Activated T-helper 17 cell treated with anti-CD3 and anti-CD28 coated beads, Interleukin-2, amount 50 U/mL, for 72 hours (primary cell): ENCODE measurements at regions not wholly inside any gene's neighbourhood (a gene's known extent, or its start where the extent isn't known, plus 50 kb on each side); places are given as distances from the start of the nearest gene placed in this dataset.

ENCODE experiments used
- ATAC-seq: fragments of 150-1000 bp; cut with Tn5 transposase; replicated peaks from 2 replicates; pipeline ENCODE4 v1.10.0; 2021; ENCODE audit warnings: mild to moderate bottlenecking, moderate library complexity
- H3K27ac Mint-ChIP-seq: one replicate; pipeline ENCODE4 v1.8.0; 2022; ENCODE audit warnings: mixed read lengths
- H3K27me3 Mint-ChIP-seq: one replicate; pipeline ENCODE4 v1.8.0; 2022; ENCODE audit warnings: mixed read lengths
- H3K36me3 Mint-ChIP-seq: one replicate; pipeline ENCODE4 v1.8.0; 2022; ENCODE audit warnings: low read depth, mild to moderate bottlenecking, mixed read lengths
- H3K4me1 Mint-ChIP-seq: one replicate; pipeline ENCODE4 v1.8.0; 2022; ENCODE audit warnings: mixed read lengths
- H3K4me3 Mint-ChIP-seq: one replicate; pipeline ENCODE4 v1.8.0; 2022; ENCODE audit warnings: mild to moderate bottlenecking, mixed read lengths
- H3K9me3 Mint-ChIP-seq: one replicate; pipeline ENCODE4 v1.8.0; 2022; ENCODE audit warnings: mixed read lengths

DNA sequence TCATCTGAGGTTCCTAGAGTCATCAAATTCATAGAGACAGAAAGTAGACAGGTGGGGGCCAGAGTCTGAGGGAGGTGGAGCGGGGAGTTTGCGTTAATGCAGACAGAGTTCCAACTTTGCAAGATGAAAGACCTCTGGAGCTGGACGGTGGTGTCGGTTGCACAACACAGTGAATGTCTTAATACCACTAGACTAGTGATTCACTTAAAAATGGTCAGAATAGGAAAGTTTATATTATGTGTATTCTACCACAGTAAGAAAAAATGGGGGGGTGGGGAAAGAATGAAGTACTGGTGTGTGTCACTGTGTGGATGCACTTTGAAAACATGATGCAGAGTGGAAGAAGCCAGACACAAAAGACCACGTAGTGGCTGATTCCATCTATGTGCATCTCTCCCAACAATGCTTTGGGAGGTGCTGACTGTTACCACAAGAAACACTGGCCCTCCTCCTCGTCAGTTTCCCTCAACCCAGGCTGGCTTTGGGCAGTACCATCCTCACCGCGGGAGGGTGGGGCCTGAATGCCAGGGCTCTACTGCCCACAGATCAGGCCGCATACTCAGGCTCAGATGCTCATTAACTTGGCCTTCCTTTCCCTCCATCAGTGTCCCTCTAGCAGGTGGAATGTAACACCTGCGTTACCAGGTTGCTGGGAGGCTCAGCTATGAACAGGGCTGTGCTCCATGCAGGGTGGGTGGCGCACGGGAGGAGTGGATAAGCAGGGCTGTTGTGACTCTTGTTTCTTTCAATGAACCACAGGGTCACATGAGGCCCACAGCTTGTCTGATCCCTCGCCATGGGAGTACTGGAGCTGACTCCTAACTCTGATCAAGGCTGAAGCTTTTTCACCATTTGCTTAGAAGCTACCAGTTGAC, 297.0 kb downstream of the CTTN start:
- Mint-ChIP-seq H3K4me3 (no peak overlapping the region), H3K36me3 (no peaks in the 10 kb centered on the region), H3K27ac (no peak overlapping the region), H3K27me3 (peaks cover 11% of the 10 kb centered on the region), H3K9me3 (no peaks in the 10 kb centered on the region), H3K4me1 (no peaks in the 10 kb centered on the region)
- ATAC-seq = no peak

DNA sequence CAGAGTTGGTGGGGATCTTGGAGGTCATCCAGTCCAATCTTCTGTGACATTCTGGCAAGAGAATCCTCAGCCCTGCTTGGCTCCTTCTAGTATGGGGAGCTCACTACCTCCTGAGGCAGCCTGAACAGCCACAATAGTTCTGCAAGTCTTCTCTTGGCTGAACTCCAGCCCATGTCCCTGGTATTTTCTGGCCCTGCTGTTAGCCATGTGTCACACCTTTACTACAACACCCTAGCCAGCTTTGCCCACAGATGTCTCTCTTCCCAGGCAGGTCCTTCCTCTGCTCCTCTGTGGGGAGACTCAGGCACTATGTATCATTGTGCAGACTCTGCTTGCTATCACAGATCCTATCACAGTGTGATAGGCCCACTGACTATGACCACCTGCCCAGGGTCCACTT, 297.7 kb downstream of the CTTN start:
- H3K27me3 Mint-ChIP-seq = peaks cover 11% of the 10 kb centered on the region
- no peak overlapping the region for H3K27ac Mint-ChIP-seq
- no peak overlapping the region for H3K4me3 Mint-ChIP-seq
- no peaks in the 10 kb centered on the region for H3K4me1 Mint-ChIP-seq
- no peak for ATAC-seq
- H3K9me3 Mint-ChIP-seq = no peaks in the 10 kb centered on the region
- no peaks in the 10 kb centered on the region for H3K36me3 Mint-ChIP-seq

DNA sequence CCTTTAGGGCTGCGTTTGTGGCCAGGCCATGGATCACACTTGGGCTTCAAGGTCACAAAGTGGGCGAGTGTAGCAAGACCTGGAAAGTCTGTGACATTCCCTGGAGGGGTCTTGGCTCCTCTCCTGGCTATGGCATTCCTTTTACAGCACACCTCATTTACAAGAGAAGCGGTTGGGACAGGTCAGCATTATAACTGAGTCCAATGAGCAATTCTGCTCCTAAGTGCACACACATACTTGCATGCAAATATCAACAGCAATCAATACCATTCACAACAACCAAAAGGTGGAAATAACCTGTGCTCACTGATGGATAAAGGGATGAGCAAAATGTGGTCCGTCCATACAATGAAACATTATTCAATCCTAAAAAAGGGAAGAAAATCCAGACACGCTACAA, 298.2 kb downstream of the CTTN start:
- no peak overlapping the region for H3K4me3 Mint-ChIP-seq
- H3K4me1 Mint-ChIP-seq = no peaks in the 10 kb centered on the region
- no peaks in the 10 kb centered on the region for H3K36me3 Mint-ChIP-seq
- H3K9me3 Mint-ChIP-seq = no peaks in the 10 kb centered on the region
- H3K27ac Mint-ChIP-seq = no peak overlapping the region
- peaks cover 11% of the 10 kb centered on the region for H3K27me3 Mint-ChIP-seq
- ATAC-seq = no peak

DNA sequence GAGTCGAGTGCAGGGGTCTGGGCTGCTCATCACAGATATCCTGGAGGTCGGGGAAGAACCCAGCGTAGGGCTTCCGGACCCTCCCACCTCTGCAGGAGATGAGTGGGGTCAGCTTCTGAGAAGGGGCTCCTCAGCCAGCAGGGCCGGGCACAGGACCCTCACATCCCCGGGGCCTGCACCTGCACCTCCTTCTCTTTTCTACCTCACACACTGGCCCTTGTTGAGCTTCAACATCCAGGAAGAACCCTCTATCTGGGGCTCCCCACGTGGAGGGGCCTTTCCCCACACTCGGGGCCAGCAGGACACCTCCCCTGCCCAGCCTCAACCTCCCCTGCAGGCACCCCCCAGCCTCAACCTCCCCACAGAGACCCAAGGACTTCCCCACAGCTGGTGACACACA, 299.4 kb downstream of the CTTN start:
- Mint-ChIP-seq H3K27ac (no peak overlapping the region), H3K4me1 (no peaks in the 10 kb centered on the region), H3K36me3 (no peaks in the 10 kb centered on the region), H3K27me3 (peaks cover 11% of the 10 kb centered on the region), H3K9me3 (no peaks in the 10 kb centered on the region), H3K4me3 (no peak overlapping the region)
- ATAC-seq = no peak

DNA sequence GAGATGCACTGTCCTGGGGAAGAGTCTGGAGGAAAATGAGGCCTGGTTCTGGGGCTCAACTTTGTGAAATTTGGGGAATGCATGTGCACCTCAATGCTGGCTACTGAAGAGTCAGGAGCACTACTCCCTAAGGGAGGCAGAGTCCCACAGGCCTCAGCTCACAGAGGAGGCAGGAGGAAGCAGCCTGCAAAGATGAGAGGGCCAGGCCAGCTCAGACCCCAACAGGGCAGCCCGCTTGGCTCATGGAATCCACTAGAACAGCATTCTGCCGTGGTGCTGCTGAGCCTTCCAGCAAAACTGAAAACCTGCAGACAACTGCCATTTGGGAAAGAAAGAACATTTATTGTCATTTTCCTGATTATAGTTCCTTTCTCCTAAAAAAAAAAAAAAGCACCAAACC, 300.5 kb downstream of the CTTN start:
- Mint-ChIP-seq H3K9me3 (no peaks in the 10 kb centered on the region), H3K4me3 (no peak overlapping the region), H3K36me3 (no peaks in the 10 kb centered on the region), H3K27me3 (peaks cover under 1% of the 10 kb centered on the region), H3K4me1 (no peaks in the 10 kb centered on the region), H3K27ac (no peak overlapping the region)
- no peak for ATAC-seq

DNA sequence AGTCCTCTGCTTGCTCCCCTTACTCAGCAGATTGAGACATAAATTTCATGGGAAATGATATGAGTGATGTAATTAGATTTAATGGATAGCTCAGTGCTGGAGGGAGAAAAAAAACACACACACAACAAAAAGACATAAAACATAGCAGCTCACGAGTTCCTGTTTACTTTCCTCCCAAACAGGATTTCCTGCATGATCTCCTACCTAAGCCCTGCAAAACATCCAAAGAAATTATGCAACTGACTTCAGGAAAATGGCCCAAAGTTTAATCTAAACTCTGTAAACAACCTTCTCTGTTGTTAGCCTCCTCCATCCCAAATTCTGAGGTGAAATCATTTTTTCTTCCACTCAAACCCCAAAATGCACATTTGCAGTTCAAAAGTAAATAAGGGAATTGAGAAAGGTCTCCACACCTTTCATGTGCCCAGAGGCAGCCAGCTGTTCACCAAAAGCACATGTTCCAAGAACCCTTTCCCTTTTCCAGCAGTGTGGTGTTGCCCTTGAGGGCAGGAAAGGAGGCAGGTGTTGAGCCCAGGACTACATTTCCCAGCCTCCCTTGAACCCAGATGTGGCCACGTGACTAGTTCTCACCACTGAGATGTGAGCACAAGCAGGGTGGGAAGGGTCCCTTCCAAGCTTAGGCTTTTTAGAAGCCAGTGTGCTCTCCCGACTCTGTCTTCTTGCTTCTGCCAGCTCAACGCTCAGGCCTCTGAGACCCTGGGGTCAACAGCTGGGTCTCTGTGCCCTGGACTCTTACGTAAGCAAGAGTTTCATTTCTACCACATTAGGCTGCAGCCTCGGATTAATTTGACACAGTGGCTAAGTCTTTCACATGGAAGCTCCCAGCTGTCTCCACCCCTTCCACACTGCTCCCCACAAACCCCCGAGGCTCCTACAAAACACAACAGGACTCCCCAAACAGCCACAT, 301.2 kb downstream of the CTTN start:
- no peaks in the 10 kb centered on the region for H3K4me1 Mint-ChIP-seq

DNA sequence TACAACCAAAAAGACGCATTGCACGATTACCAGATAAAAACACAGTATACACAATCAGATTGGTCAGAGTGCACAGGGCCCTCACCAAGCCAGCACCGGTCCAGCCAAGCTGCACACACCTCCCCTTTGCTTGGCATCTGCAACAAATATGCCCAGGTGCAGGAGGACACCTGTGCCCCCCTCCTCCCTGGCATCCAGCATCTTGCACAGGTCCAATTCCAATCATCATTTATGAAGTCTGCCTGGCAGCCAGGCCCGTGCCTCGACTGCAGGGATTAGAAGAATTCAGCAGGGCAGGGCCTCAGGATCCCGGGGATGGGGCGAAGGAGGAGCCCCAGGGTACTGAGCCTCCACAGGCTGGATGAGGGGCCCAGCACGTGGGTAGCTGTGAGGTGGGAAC, 302.1 kb downstream of the CTTN start:
- Mint-ChIP-seq H3K27me3 (no peaks in the 10 kb centered on the region), H3K4me1 (no peaks in the 10 kb centered on the region), H3K4me3 (no peak overlapping the region), H3K36me3 (no peaks in the 10 kb centered on the region), H3K27ac (no peak overlapping the region), H3K9me3 (no peaks in the 10 kb centered on the region)
- no peak for ATAC-seq

More for the DNA sequence above, 301.2 kb downstream of the CTTN start:
- Mint-ChIP-seq H3K9me3 (no peaks in the 10 kb centered on the region), H3K27ac (no peak overlapping the region), H3K27me3 (no peaks in the 10 kb centered on the region), H3K36me3 (no peaks in the 10 kb centered on the region), H3K4me3 (no peak overlapping the region)
- ATAC-seq = no peak

DNA sequence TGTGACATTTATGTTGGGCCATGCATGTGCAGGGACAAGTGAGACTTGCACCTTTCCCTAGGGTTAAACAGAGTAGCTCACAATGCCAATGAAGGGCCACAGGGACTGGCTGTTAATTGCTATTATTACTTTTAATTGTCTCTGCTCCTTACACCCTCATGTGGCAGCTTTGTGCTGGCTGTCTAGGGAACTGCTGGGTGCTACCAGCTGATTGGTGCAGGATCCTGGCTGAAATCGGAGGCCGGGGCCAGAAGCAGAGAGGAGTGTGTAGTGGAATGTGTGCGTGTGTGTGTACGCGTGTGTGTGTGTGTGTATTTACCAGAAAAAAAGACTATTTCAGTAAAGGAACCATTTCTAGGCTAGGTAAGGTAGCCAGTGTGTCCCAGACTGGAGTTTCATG, 302.5 kb downstream of the CTTN start:
- H3K36me3 Mint-ChIP-seq = no peaks in the 10 kb centered on the region

DNA sequence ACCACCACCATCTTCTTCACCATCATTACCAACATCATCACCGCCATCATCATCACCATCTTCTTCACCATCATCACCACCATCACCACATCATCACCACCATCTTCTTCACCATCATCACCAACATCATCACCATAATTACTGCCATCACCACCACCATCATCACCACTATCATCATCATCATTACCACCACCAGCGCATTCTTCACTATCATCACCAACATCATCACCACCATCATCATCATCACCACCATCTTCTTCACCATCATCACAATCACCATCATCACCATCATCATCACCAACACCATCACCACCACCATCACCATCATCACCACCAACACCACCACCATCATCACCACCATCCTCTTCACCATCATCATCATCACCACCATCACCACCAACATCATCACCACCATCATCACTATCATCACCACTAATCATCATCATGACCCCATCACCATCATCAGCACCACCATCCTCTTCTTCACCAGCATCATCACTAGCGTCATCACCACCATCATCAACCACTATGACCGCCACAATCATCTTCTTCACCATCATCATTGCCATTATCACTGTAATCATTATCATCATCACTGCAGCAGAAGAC, 303.8 kb downstream of the CTTN start:
- Mint-ChIP-seq H3K4me1 (no peaks in the 10 kb centered on the region), H3K27me3 (no peaks in the 10 kb centered on the region), H3K4me3 (no peak overlapping the region), H3K9me3 (no peaks in the 10 kb centered on the region), H3K27ac (no peak overlapping the region), H3K36me3 (no peaks in the 10 kb centered on the region)
- ATAC-seq = no peak

More for the DNA sequence above, 302.5 kb downstream of the CTTN start:
- no peak for ATAC-seq
- no peaks in the 10 kb centered on the region for H3K4me1 Mint-ChIP-seq
- H3K27ac Mint-ChIP-seq = no peak overlapping the region
- no peak overlapping the region for H3K4me3 Mint-ChIP-seq
- no peaks in the 10 kb centered on the region for H3K9me3 Mint-ChIP-seq
- H3K27me3 Mint-ChIP-seq = no peaks in the 10 kb centered on the region

DNA sequence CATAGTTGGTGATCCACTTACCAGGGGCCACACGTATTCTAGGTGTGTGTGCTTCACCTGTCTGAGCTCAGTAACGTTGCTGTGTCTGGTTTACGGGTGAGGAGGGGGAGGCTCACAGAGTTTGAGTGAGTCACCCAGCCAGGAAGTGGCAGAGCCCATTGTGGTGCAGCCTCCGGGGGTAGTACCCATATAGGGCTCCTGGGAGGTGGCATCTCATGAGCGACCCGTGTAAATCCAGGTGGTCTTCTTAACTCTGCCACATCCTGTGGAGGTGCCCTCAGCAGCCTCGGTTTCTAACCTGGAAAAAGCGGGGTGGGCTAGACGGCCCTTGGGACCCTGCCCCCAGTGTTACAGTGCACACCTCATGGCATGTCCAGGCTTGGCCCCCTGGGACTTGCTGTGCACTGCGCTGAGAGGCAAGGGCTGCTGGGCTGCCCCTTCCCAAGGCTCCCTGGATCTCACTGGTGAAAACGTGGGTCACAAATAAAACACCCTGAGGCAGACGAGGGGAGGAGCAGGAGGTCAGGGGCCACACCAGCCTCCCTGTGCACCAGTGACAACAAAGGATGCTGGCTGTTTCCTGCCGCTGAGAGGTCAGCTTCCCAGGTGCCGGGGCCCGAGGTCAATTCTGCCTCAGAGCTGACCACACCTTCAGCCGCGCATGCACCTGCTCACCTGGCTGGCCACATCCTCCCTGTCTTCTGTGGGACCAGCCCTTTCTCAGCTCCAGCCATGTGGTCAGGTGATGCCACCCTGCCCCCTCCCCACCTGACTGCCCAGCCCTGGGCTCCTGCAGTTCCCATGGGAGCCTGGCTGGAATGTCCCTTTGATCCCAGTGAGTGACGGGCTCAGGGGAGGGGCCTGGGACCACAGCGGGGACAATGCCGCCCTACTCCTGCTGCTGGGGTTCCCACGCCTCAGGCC, 305.1 kb downstream of the CTTN start:
- Mint-ChIP-seq H3K36me3 (no peaks in the 10 kb centered on the region), H3K27me3 (peaks cover 3% of the 10 kb centered on the region), H3K9me3 (no peaks in the 10 kb centered on the region), H3K4me3 (no peak overlapping the region), H3K4me1 (no peaks in the 10 kb centered on the region), H3K27ac (no peak overlapping the region)
- ATAC-seq = no peak

DNA sequence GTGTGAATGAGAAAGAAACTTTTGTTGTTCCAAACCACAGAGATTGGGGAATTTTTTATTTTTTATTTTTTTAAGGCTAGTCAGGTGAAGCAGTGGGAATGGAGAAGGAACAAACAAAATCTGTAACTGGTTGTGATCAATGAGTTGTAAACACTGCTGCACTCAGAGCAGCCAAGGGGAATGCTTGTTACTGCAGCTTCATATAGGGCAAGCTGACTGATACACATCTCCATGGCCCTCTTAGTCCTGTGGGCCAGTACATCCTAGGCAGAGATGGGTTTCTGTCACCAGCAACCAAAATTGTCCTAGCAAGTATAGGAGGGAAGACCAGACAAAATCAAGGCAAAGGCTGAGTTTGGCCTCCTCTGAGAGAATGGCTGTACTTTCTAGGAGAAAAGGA, 306.8 kb downstream of the CTTN start:
- Mint-ChIP-seq H3K4me1 (no peaks in the 10 kb centered on the region), H3K36me3 (no peaks in the 10 kb centered on the region), H3K27me3 (peaks cover 9% of the 10 kb centered on the region), H3K9me3 (no peaks in the 10 kb centered on the region), H3K27ac (no peak overlapping the region), H3K4me3 (no peak overlapping the region)
- ATAC-seq = no peak

DNA sequence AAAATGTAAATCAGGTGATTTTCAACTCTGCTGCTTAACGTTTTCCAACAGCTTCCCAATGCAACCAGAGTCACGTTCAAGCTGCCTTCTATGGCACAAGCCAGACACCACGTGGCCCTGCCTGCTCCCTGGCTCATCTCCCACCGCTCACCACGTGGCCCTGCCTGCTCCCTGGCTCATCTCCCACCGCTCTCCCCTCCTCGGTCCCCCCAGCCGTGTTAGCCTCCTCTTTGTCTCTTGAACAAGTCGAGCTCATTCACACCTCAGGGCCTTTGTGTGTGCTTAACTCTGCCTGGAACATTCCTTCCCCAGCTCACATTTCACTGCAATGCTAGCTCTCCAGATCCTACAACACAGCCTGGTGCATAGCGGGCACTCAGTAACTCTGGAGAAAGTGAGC, 307.6 kb downstream of the CTTN start:
- no peak overlapping the region for H3K27ac Mint-ChIP-seq
- H3K27me3 Mint-ChIP-seq = peaks cover 9% of the 10 kb centered on the region
- H3K9me3 Mint-ChIP-seq = no peaks in the 10 kb centered on the region
- no peaks in the 10 kb centered on the region for H3K36me3 Mint-ChIP-seq
- no peak for ATAC-seq
- H3K4me3 Mint-ChIP-seq = no peak overlapping the region
- no peaks in the 10 kb centered on the region for H3K4me1 Mint-ChIP-seq

DNA sequence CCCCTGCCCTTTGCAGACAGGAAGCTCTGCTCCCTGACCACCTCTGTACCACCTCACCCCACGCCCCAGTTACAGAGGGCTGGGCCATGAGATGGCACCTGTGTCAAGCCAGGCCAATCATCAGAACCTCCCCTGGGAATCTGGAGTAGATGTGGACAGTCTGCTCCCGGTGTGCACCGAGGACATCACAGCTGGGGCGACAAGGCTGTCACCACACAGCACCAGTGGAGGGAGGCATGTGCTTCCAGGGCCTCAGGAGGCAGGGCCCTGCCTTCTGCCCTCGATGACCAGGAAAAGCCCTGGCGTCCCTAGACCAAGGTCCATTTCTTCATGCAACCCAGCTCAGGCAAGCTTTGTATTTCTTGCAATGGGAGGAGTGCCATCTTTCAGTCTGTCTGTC, 309.5 kb downstream of the CTTN start:
- peaks cover 12% of the 10 kb centered on the region for H3K27me3 Mint-ChIP-seq
- no peak overlapping the region for H3K4me3 Mint-ChIP-seq
- H3K36me3 Mint-ChIP-seq = no peaks in the 10 kb centered on the region
- no peak overlapping the region for H3K27ac Mint-ChIP-seq
- H3K4me1 Mint-ChIP-seq = no peaks in the 10 kb centered on the region
- no peaks in the 10 kb centered on the region for H3K9me3 Mint-ChIP-seq
- ATAC-seq = no peak

DNA sequence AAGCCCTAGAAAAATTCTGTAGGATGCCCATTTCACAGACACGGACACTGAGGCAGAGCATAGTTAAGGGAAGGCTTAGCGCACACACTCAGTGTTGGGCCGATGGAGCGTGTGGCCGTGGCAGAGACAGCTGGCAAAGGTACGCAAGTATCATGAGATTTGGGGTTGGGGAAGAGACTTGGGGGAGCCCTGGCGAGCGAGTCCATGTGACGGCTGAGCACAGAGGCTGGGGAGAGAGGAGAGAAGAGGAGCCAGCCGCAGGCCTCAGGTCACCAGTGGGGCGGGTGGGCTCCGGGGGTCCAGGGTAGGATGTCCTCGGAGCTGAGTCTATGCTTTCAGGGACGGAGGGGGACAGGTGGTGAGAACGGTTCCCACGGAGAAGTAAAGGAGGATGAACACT, 311.3 kb downstream of the CTTN start:
- no peaks in the 10 kb centered on the region for H3K4me1 Mint-ChIP-seq
- H3K27ac Mint-ChIP-seq = no peak overlapping the region
- H3K27me3 Mint-ChIP-seq = peaks cover 12% of the 10 kb centered on the region
- no peak for ATAC-seq
- H3K9me3 Mint-ChIP-seq = no peaks in the 10 kb centered on the region
- no peaks in the 10 kb centered on the region for H3K36me3 Mint-ChIP-seq
- no peak overlapping the region for H3K4me3 Mint-ChIP-seq
